ENCODE measurements at regions not wholly inside any gene's neighbourhood (a gene's known extent, or its start where the extent isn't known, plus 50 kb on each side); places are given as distances from the start of the nearest gene placed in this dataset.

GRCh38 chr3:139745831-139746230 is 68.1 kb upstream of the NMNAT3 start:
- no peak overlapping the region for H3K4me3 ChIP-seq (ENCODE audit: low read depth, low read length)
- DNase-seq (ENCODE audit: low read depth), result peak; percentile 28
- no peak for TF ChIP-seq CTCF (IDR thresholded peaks at IDR 0.05; ENCODE audit: insufficient read depth, low read depth, low read length, missing control alignments)

DNA sequence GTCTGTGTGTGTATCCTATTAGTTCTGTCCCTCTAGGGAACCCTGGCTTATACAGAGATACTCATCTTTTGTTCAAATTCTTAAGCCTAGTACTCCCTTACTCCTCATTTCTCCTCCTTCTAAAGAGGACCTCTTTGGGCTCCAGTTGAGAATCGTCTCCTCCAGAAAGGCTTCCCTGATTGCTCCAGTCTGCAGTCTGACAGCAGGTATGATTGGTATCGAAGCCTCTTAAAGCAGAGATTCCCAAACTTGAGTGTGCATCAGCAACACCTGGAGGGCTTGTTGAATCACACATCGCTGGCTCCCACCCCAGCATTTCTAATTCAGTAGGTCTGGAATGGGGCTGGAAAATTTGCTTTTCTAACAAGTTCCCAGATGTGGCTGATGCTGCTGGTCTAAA is 60.9 kb upstream of the NMNAT3 start:
- H3K4me3 ChIP-seq (ENCODE audit: low read depth, low read length), result no peak overlapping the region
- DNase-seq (ENCODE audit: low read depth), result no peak
- no peak for TF ChIP-seq CTCF (IDR thresholded peaks at IDR 0.05; ENCODE audit: insufficient read depth, low read depth, low read length, missing control alignments)

DNA sequence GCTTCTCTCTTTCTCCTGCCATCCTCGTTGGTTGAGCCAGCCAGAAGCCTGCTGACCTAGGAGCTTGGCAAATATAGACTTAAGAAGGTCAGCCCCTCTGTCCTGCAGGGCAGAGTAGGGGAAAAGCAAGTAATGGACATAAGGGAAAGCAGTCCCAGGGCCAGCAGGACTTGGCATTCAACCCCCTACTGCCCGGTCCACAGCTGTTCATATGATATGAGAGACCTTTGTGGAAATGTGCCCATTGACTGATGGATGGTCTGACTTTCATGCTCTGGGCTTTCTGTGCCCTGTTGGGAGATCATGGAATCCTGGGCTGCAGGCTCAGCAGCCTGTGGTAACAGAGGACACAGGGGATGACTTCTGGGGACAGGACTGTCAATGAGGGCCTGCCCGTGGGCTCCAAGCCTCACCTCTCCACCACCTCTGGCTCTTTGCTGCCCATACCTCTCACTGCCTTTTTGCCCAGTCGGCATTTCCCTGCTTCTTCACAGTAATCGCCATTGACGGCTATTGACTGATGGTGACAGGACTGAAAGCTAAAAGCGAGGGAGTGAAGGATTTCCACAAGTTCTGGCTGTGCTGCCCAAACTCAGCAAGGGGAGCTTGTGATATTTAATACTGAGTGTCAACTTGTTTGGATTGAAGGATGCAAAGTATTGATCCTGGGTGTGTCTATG is 60.0 kb upstream of the NMNAT3 start:
- no peak for DNase-seq (ENCODE audit: low read depth)
- no peak overlapping the region for H3K4me3 ChIP-seq (ENCODE audit: low read depth, low read length)
- TF ChIP-seq CTCF (IDR thresholded peaks at IDR 0.05; ENCODE audit: insufficient read depth, low read depth, low read length, missing control alignments), result no peak

- no peak for TF ChIP-seq CTCF (IDR thresholded peaks at IDR 0.05; ENCODE audit: insufficient read depth, low read depth, low read length, missing control alignments)
- DNase-seq (ENCODE audit: low read depth), result no peak
- H3K4me3 ChIP-seq (ENCODE audit: low read depth, low read length), result no peak overlapping the region
These were observed 57.4 kb upstream of the NMNAT3 start for GRCh38 chr3:139735191-139735590.

GRCh38 chr3:139732729-139733128 is 55.0 kb upstream of the NMNAT3 start:
- no peak for TF ChIP-seq CTCF (IDR thresholded peaks at IDR 0.05; ENCODE audit: insufficient read depth, low read depth, low read length, missing control alignments)
- no peak for DNase-seq (ENCODE audit: low read depth)

GRCh38 chr3:139729300-139729699 is 51.5 kb upstream of the NMNAT3 start:
- TF ChIP-seq CTCF (IDR thresholded peaks at IDR 0.05; ENCODE audit: insufficient read depth, low read depth, low read length, missing control alignments), result no peak
- H3K4me3 ChIP-seq (ENCODE audit: low read depth, low read length), result no peak overlapping the region
- no peak for DNase-seq (ENCODE audit: low read depth)

More at GRCh38 chr3:139732729-139733128, 55.0 kb upstream of the NMNAT3 start:
- no peak overlapping the region for H3K4me3 ChIP-seq (ENCODE audit: low read depth, low read length)

DNA sequence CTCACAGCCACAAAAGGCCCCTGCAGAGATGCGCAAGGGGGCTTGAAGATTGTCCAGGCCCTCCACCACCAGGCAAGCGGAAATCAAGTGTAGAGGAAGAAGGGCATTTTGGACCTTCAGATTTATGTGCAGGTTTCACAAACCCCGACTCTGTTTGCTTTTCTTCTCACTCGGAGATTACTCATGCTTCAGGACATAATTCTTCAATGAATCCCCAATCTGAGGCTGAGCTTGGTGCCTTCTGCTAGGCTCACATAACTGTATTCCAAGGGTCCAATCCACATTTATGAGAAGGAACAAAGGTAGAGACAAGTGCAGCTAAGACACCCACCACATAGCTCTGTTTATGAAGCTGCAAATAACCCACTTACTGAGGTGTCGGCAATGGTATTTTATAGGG is 50.6 kb upstream of the NMNAT3 start:
- no peak for TF ChIP-seq CTCF (IDR thresholded peaks at IDR 0.05; ENCODE audit: insufficient read depth, low read depth, low read length, missing control alignments)
- no peak overlapping the region for H3K4me3 ChIP-seq (ENCODE audit: low read depth, low read length)
- no peak for DNase-seq (ENCODE audit: low read depth)
